ENCODE measurements at regions not wholly inside any gene's neighbourhood (a gene's known extent, or its start where the extent isn't known, plus 50 kb on each side); places are given as distances from the start of the nearest gene placed in this dataset.
A peak's percentile ranks its signal among the peaks of the same experiment; 100 is the strongest.

- Mint-ChIP-seq H3K9me3 (no peaks in the 10 kb centered on the region), H3K36me3 (ENCODE audit: low read depth) (no peaks in the 10 kb centered on the region), H3K27ac (peak overlapping the region; percentile 48), H3K4me3 (no peak overlapping the region), H3K27me3 (no peaks in the 10 kb centered on the region), H3K4me1 (peaks cover 25% of the 10 kb centered on the region)
- POLR2A ChIA-PET, result interaction anchor here (1.0 kb wide), 1 partner anchor 180 kb away, joined by 5 read pairs; no protein-coding TSS in a partner anchor
- CTCF ChIA-PET, result interaction anchor here (0.6 to 2.6 kb wide), 10 partner anchors 8 to 277 kb away, joined by 3 to 14 read pairs (median 3); no protein-coding TSS in a partner anchor
- peak; percentile 29 for DNase-seq
Measured at GRCh38 chr3:56980798-56981390, 79.6 kb upstream of the SPATA12 start.

GRCh38 chr3:56980243-56980642 is 80.2 kb upstream of the SPATA12 start:
- no peaks in the 10 kb centered on the region for H3K9me3 Mint-ChIP-seq
- POLR2A ChIA-PET, result no interaction called here
- H3K27ac Mint-ChIP-seq, result no peak overlapping the region
- no peak for DNase-seq
- peaks cover 19% of the 10 kb centered on the region for H3K4me1 Mint-ChIP-seq
- no peaks in the 10 kb centered on the region for H3K27me3 Mint-ChIP-seq
- H3K4me3 Mint-ChIP-seq, result no peak overlapping the region
- CTCF ChIA-PET, result interaction anchor here (0.6 to 2.6 kb wide), 6 partner anchors 8 to 278 kb away, joined by 3 to 14 read pairs (median 3); no protein-coding TSS in a partner anchor
- no peaks in the 10 kb centered on the region for H3K36me3 Mint-ChIP-seq (ENCODE audit: low read depth)

- ChIA-PET POLR2A (no interaction called here), CTCF (interaction anchor here (0.5 to 2.6 kb wide), 5 partner anchors 7 to 277 kb away, joined by 3 to 14 read pairs (median 3); no protein-coding TSS in a partner anchor)
- Mint-ChIP-seq H3K9me3 (no peaks in the 10 kb centered on the region), H3K36me3 (ENCODE audit: low read depth) (no peaks in the 10 kb centered on the region), H3K27me3 (no peaks in the 10 kb centered on the region), H3K4me3 (no peak overlapping the region), H3K4me1 (peaks cover 19% of the 10 kb centered on the region), H3K27ac (no peak overlapping the region)
- no peak for DNase-seq
Measured at GRCh38 chr3:56979791-56980190, 80.7 kb upstream of the SPATA12 start.

- ChIA-PET POLR2A (no interaction called here), CTCF (interaction anchor here (0.6 to 1.3 kb wide), 2 partner anchors 10 to 919 kb away, joined by 3 to 6 read pairs; no protein-coding TSS in a partner anchor)
- Mint-ChIP-seq H3K27me3 (no peaks in the 10 kb centered on the region), H3K4me1 (peaks cover 17% of the 10 kb centered on the region), H3K36me3 (ENCODE audit: low read depth) (no peaks in the 10 kb centered on the region), H3K27ac (no peak overlapping the region), H3K9me3 (no peaks in the 10 kb centered on the region), H3K4me3 (no peak overlapping the region)
- no peak for DNase-seq
Measured at GRCh38 chr3:56977561-56977889, 82.9 kb upstream of the SPATA12 start.

GRCh38 chr3:56976651-56977560 is 83.6 kb upstream of the SPATA12 start:
- H3K36me3 Mint-ChIP-seq (ENCODE audit: low read depth), result no peaks in the 10 kb centered on the region
- H3K9me3 Mint-ChIP-seq, result no peaks in the 10 kb centered on the region
- H3K4me3 Mint-ChIP-seq, result no peak overlapping the region
- ChIA-PET CTCF (interaction anchor here (0.6 to 1.3 kb wide), 2 partner anchors 11 to 236 kb away, joined by 3 to 6 read pairs; no protein-coding TSS in a partner anchor), POLR2A (no interaction called here)
- H3K27me3 Mint-ChIP-seq, result no peaks in the 10 kb centered on the region
- H3K27ac Mint-ChIP-seq, result no peak overlapping the region
- no peak for DNase-seq
- H3K4me1 Mint-ChIP-seq, result peaks cover 17% of the 10 kb centered on the region

GRCh38 chr3:56975567-56975966 is 84.9 kb upstream of the SPATA12 start:
- Mint-ChIP-seq H3K27me3 (no peaks in the 10 kb centered on the region), H3K4me1 (peaks cover 9% of the 10 kb centered on the region), H3K4me3 (no peak overlapping the region), H3K9me3 (no peaks in the 10 kb centered on the region), H3K36me3 (ENCODE audit: low read depth) (no peaks in the 10 kb centered on the region), H3K27ac (no peak overlapping the region)
- DNase-seq, result no peak
- ChIA-PET POLR2A (no interaction called here), CTCF (no interaction called here)

GRCh38 chr3:56974247-56974930 is 86.1 kb upstream of the SPATA12 start:
- Mint-ChIP-seq H3K4me1 (no peaks in the 10 kb centered on the region), H3K4me3 (no peak overlapping the region), H3K27me3 (peaks cover 6% of the 10 kb centered on the region), H3K36me3 (ENCODE audit: low read depth) (no peaks in the 10 kb centered on the region), H3K27ac (no peak overlapping the region), H3K9me3 (no peaks in the 10 kb centered on the region)
- ChIA-PET POLR2A (no interaction called here), CTCF (interaction anchor here (0.6 to 2.1 kb wide), 7 partner anchors 11 to 349 kb away, joined by 3 to 4 read pairs (median 4); no protein-coding TSS in a partner anchor)
- no peak for DNase-seq

GRCh38 chr3:56971816-56972215 is 88.6 kb upstream of the SPATA12 start:
- DNase-seq, result no peak
- Mint-ChIP-seq H3K36me3 (ENCODE audit: low read depth) (no peaks in the 10 kb centered on the region), H3K27me3 (peaks cover 6% of the 10 kb centered on the region), H3K4me1 (no peaks in the 10 kb centered on the region), H3K4me3 (no peak overlapping the region), H3K27ac (no peak overlapping the region), H3K9me3 (no peaks in the 10 kb centered on the region)
- POLR2A ChIA-PET, result no interaction called here
- CTCF ChIA-PET, result interaction anchor here (0.7 to 2.9 kb wide), 4 partner anchors 9 to 351 kb away, joined by 4 to 15 read pairs (median 5); no protein-coding TSS in a partner anchor

GRCh38 chr3:56971261-56971660 is 89.2 kb upstream of the SPATA12 start:
- no peaks in the 10 kb centered on the region for H3K4me1 Mint-ChIP-seq
- CTCF ChIA-PET, result interaction anchor here (0.7 to 2.9 kb wide), 2 partner anchors 17 to 351 kb away, joined by 4 to 15 read pairs; no protein-coding TSS in a partner anchor
- peaks cover 6% of the 10 kb centered on the region for H3K27me3 Mint-ChIP-seq
- DNase-seq, result no peak
- POLR2A ChIA-PET, result interaction anchor here (0.5 kb wide), 1 partner anchor 1366 kb away, joined by 8 read pairs; no protein-coding TSS in a partner anchor
- H3K36me3 Mint-ChIP-seq (ENCODE audit: low read depth), result no peaks in the 10 kb centered on the region
- H3K4me3 Mint-ChIP-seq, result no peak overlapping the region
- H3K27ac Mint-ChIP-seq, result no peak overlapping the region
- no peaks in the 10 kb centered on the region for H3K9me3 Mint-ChIP-seq

- DNase-seq, result no peak
- Mint-ChIP-seq H3K27ac (no peak overlapping the region), H3K27me3 (peaks cover 6% of the 10 kb centered on the region), H3K4me1 (no peaks in the 10 kb centered on the region), H3K9me3 (no peaks in the 10 kb centered on the region), H3K4me3 (no peak overlapping the region), H3K36me3 (ENCODE audit: low read depth) (no peaks in the 10 kb centered on the region)
- ChIA-PET POLR2A (no interaction called here), CTCF (interaction anchor here (2.9 kb wide), 1 partner anchor 18 kb away, joined by 15 read pairs; no protein-coding TSS in a partner anchor)
Measured at GRCh38 chr3:56970461-56970879, 90.0 kb upstream of the SPATA12 start.

- Mint-ChIP-seq H3K4me1 (no peaks in the 10 kb centered on the region), H3K27ac (no peak overlapping the region), H3K4me3 (no peak overlapping the region), H3K27me3 (peaks cover 6% of the 10 kb centered on the region), H3K9me3 (peaks cover 2% of the 10 kb centered on the region), H3K36me3 (ENCODE audit: low read depth) (no peaks in the 10 kb centered on the region)
- no peak for DNase-seq
- POLR2A ChIA-PET, result no interaction called here
- CTCF ChIA-PET, result no interaction called here
Measured at GRCh38 chr3:56969851-56970250, 90.6 kb upstream of the SPATA12 start.

- ChIA-PET POLR2A (interaction anchor here (0.6 kb wide), 1 partner anchor 131 kb away, joined by 4 read pairs; no protein-coding TSS in a partner anchor), CTCF (no interaction called here)
- Mint-ChIP-seq H3K4me3 (no peak overlapping the region), H3K36me3 (ENCODE audit: low read depth) (no peaks in the 10 kb centered on the region), H3K27me3 (peaks cover 6% of the 10 kb centered on the region), H3K9me3 (peaks cover 2% of the 10 kb centered on the region), H3K27ac (no peak overlapping the region), H3K4me1 (no peaks in the 10 kb centered on the region)
- DNase-seq, result no peak
Measured at GRCh38 chr3:56966509-56966908, 94.0 kb upstream of the SPATA12 start.
